ENCODE measurements at regions not wholly inside any gene's neighbourhood (a gene's known extent, or its start where the extent isn't known, plus 50 kb on each side); places are given as distances from the start of the nearest gene placed in this dataset.

GRCh38 chr6:149212206-149212605 lies 105.3 kb upstream of the TAB2 start:
- H3K9me3 ChIP-seq (ENCODE audit: insufficient read depth, low read length) = no peaks in the 10 kb centered on the region
- no peak overlapping the region for H2AFZ ChIP-seq (ENCODE audit: low read depth, low read length)
- no peaks in the 10 kb centered on the region for H4K20me1 ChIP-seq (ENCODE audit: insufficient read depth, low read length)
- H3K4me1 ChIP-seq (ENCODE audit: low read length) = peaks cover 49% of the 10 kb centered on the region
- no peaks in the 10 kb centered on the region for H3K27me3 ChIP-seq (ENCODE audit: low read depth, low read length)
- H3K4me2 ChIP-seq (ENCODE audit: low read length) = peak overlapping the region; percentile 74
- peak overlapping the region; percentile 91 for H3K27ac ChIP-seq (ENCODE audit: low read length)
- H3K4me3 ChIP-seq (ENCODE audit: low read length) = no peak overlapping the region
- no peaks in the 10 kb centered on the region for H3K36me3 ChIP-seq (replicated peaks; ENCODE audit: low read depth, low read length)
- peak overlapping the region; percentile 47; the same call in 1 of the 2 replicates for H3K9ac ChIP-seq (ENCODE audit: low read length)
- TF ChIP-seq CTCF (IDR thresholded peaks at IDR 0.05; ENCODE audit: low read depth, low read length) (no peak), EZH2phosphoT487 (IDR thresholded peaks at IDR 0.05; ENCODE audit: low read depth) (no peak)
- H3K79me2 ChIP-seq (ENCODE audit: low read length) = no peaks in the 10 kb centered on the region

GRCh38 chr6:149212892-149213801 lies 104.4 kb upstream of the TAB2 start:
- Histone ChIP-seq H3K27me3 (ENCODE audit: low read depth, low read length) (no peaks in the 10 kb centered on the region), H4K20me1 (ENCODE audit: insufficient read depth, low read length) (no peaks in the 10 kb centered on the region), H3K4me3 (ENCODE audit: low read length) (peak overlapping the region; percentile 48), H3K79me2 (ENCODE audit: low read length) (no peaks in the 10 kb centered on the region), H3K9me3 (ENCODE audit: insufficient read depth, low read length) (no peaks in the 10 kb centered on the region), H3K27ac (ENCODE audit: low read length) (peak overlapping the region; percentile 65), H3K4me2 (ENCODE audit: low read length) (peak overlapping the region; percentile 74), H3K4me1 (ENCODE audit: low read length) (peaks cover 58% of the 10 kb centered on the region), H2AFZ (ENCODE audit: low read depth, low read length) (peak overlapping the region; percentile 47; the same call in 1 of the 2 replicates), H3K9ac (ENCODE audit: low read length) (peak overlapping the region; percentile 47), H3K36me3 (replicated peaks; ENCODE audit: low read depth, low read length) (no peaks in the 10 kb centered on the region)
- no peak for TF ChIP-seq CTCF (IDR thresholded peaks at IDR 0.05; ENCODE audit: low read depth, low read length)
- no peak for TF ChIP-seq EZH2phosphoT487 (IDR thresholded peaks at IDR 0.05; ENCODE audit: low read depth)

GRCh38 chr6:149213829-149214228 lies 103.7 kb upstream of the TAB2 start:
- TF ChIP-seq CTCF (IDR thresholded peaks at IDR 0.05; ENCODE audit: low read depth, low read length) = no peak
- no peak for TF ChIP-seq EZH2phosphoT487 (IDR thresholded peaks at IDR 0.05; ENCODE audit: low read depth)
- Histone ChIP-seq H3K4me3 (ENCODE audit: low read length) (0 out of 2 replicates have a peak overlapping the region, but pooled peaks have one; percentile 48), H3K27me3 (ENCODE audit: low read depth, low read length) (no peaks in the 10 kb centered on the region), H3K36me3 (replicated peaks; ENCODE audit: low read depth, low read length) (no peaks in the 10 kb centered on the region), H4K20me1 (ENCODE audit: insufficient read depth, low read length) (no peaks in the 10 kb centered on the region), H3K79me2 (ENCODE audit: low read length) (no peaks in the 10 kb centered on the region), H3K27ac (ENCODE audit: low read length) (peak overlapping the region; percentile 65), H3K9ac (ENCODE audit: low read length) (no peak overlapping the region), H3K4me2 (ENCODE audit: low read length) (peak overlapping the region; percentile 74), H3K4me1 (ENCODE audit: low read length) (peaks cover 65% of the 10 kb centered on the region), H2AFZ (ENCODE audit: low read depth, low read length) (peak overlapping the region; percentile 47; the same call in 1 of the 2 replicates), H3K9me3 (ENCODE audit: insufficient read depth, low read length) (no peaks in the 10 kb centered on the region)

- no peak for TF ChIP-seq CTCF (IDR thresholded peaks at IDR 0.05; ENCODE audit: low read depth, low read length)
- TF ChIP-seq EZH2phosphoT487 (IDR thresholded peaks at IDR 0.05; ENCODE audit: low read depth) = no peak
These were observed 101.1 kb upstream of the TAB2 start for GRCh38 chr6:149216459-149216858.

More at GRCh38 chr6:149216459-149216858, 101.1 kb upstream of the TAB2 start:
- H4K20me1 ChIP-seq (ENCODE audit: insufficient read depth, low read length) = no peaks in the 10 kb centered on the region
- H3K79me2 ChIP-seq (ENCODE audit: low read length) = no peaks in the 10 kb centered on the region
- no peak overlapping the region for H3K9ac ChIP-seq (ENCODE audit: low read length)
- H3K36me3 ChIP-seq (replicated peaks; ENCODE audit: low read depth, low read length) = no peaks in the 10 kb centered on the region
- peaks cover 50% of the 10 kb centered on the region for H3K4me1 ChIP-seq (ENCODE audit: low read length)
- no peak overlapping the region for H3K4me3 ChIP-seq (ENCODE audit: low read length)
- H2AFZ ChIP-seq (ENCODE audit: low read depth, low read length) = no peak overlapping the region
- H3K27ac ChIP-seq (ENCODE audit: low read length) = no peak overlapping the region
- H3K9me3 ChIP-seq (ENCODE audit: insufficient read depth, low read length) = no peaks in the 10 kb centered on the region
- H3K4me2 ChIP-seq (ENCODE audit: low read length) = no peak overlapping the region
- no peaks in the 10 kb centered on the region for H3K27me3 ChIP-seq (ENCODE audit: low read depth, low read length)
